Fibroblast of lung (primary cell): ENCODE measurements at regions not wholly inside any gene's neighbourhood (a gene's known extent, or its start where the extent isn't known, plus 50 kb on each side); places are given as distances from the start of the nearest gene placed in this dataset.
A peak's percentile ranks its signal among the peaks of the same experiment; 100 is the strongest.

Experiments used
- DNase-seq, 2 donors: peaks; one replicate each; pipeline versions ENCODE4 v3.0.0 to v3.0.0-alpha.2; 2010; ENCODE audit warnings: low read depth in 2 of 2
- H2AFZ ChIP-seq: 2 replicates; pipeline ENCODE4 v1.5.1; 2012; ENCODE audit warnings: low read length, control low read depth, inconsistent platforms
- H3K27ac ChIP-seq: 2 replicates; pipeline ENCODE4 v1.5.1; 2011; ENCODE audit warnings: low read length, control low read depth; ENCODE audit not compliant: insufficient read depth
- H3K27me3 ChIP-seq: 2 replicates; pipeline ENCODE4 v1.5.1; 2011; ENCODE audit warnings: mild to moderate bottlenecking, low read length; ENCODE audit not compliant: control insufficient read depth, insufficient read depth
- H3K36me3 ChIP-seq: 2 replicates; pipeline ENCODE4 v1.5.1; 2011; ENCODE audit warnings: low read length; ENCODE audit not compliant: control insufficient read depth, insufficient read depth
- H3K4me1 ChIP-seq: 2 replicates; pipeline ENCODE4 v1.5.1; 2011; ENCODE audit warnings: low read length; ENCODE audit not compliant: control insufficient read depth, insufficient read depth; ENCODE audit errors: extremely low read depth
- H3K4me2 ChIP-seq: 2 replicates; pipeline ENCODE4 v1.5.1; 2011; ENCODE audit warnings: low read length, control low read depth; ENCODE audit not compliant: insufficient read depth; ENCODE audit errors: extremely low read depth
- H3K4me3 ChIP-seq, 4 experiments: fragments of 200-600 bp in 1 of 4; sonication (generic) in 1 of 4; replicated peaks in 1 of 4; 2 replicates each; pipeline ENCODE4 v1.5.1; 2011 to 2016; ENCODE audit warnings: low read length in 4 of 4, low read depth in 3 of 4, mild to moderate bottlenecking in 3 of 4, control low read depth in 2 of 4, inconsistent platforms in 1 of 4, mixed read lengths in 1 of 4; ENCODE audit not compliant: insufficient read depth in 1 of 4; ENCODE audit errors: control extremely low read depth in 1 of 4
- H3K79me2 ChIP-seq: 2 replicates; pipeline ENCODE4 v1.5.1; 2012; ENCODE audit warnings: mild to moderate bottlenecking, low read length, inconsistent platforms; ENCODE audit not compliant: control insufficient read depth, insufficient read depth
- H3K9ac ChIP-seq: 2 replicates; pipeline ENCODE4 v1.5.1; 2011; ENCODE audit warnings: mild to moderate bottlenecking, low read length, control low read depth; ENCODE audit not compliant: insufficient read depth
- H3K9me3 ChIP-seq: 2 replicates; pipeline ENCODE4 v1.5.1; 2012; ENCODE audit warnings: low read depth, low read length; ENCODE audit not compliant: control insufficient read depth, insufficient read depth
- H4K20me1 ChIP-seq: 2 replicates; pipeline ENCODE4 v1.5.1; 2011; ENCODE audit warnings: low read length; ENCODE audit not compliant: control insufficient read depth, insufficient read depth; ENCODE audit errors: extremely low read depth
- EZH2 ChIP-seq: IDR thresholded peaks from 2 replicates; pipeline ENCODE4 v1.5.1; 2012; ENCODE audit warnings: low read length, control low read depth, mild to moderate bottlenecking; ENCODE audit errors: missing control alignments
- TF ChIP-seq, protein P1 (sequence below), 2 donors: IDR thresholded peaks in 1 of 2; conservative IDR thresholded peaks in 1 of 2; 1 replicate in 1 of 2; 2 replicates in 1 of 2; pipeline ENCODE4 v1.5.1; 2011 to 2012; ENCODE audit warnings: low read length in 2 of 2, control low read depth in 1 of 2, inconsistent platforms in 1 of 2, low read depth in 1 of 2, mild to moderate bottlenecking in 1 of 2

GRCh38 chr9:81396528-81396927, 292.8 kb downstream of the TLE1 start:
- peak in 1 of 2 donors; percentile 44 for DNase-seq
- Histone ChIP-seq H3K79me2 (no peaks in the 10 kb centered on the region), H3K9ac (no peak overlapping the region), H2AFZ (no peak overlapping the region), H3K27me3 (no peaks in the 10 kb centered on the region), H3K36me3 (no peaks in the 10 kb centered on the region), H3K4me3 (no peak overlapping the region), H3K27ac (no peak overlapping the region), H3K9me3 (no peaks in the 10 kb centered on the region), H3K4me1 (no peaks in the 10 kb centered on the region), H3K4me2 (no peak overlapping the region), H4K20me1 (no peaks in the 10 kb centered on the region)
- no peak for TF ChIP-seq EZH2

DNA sequence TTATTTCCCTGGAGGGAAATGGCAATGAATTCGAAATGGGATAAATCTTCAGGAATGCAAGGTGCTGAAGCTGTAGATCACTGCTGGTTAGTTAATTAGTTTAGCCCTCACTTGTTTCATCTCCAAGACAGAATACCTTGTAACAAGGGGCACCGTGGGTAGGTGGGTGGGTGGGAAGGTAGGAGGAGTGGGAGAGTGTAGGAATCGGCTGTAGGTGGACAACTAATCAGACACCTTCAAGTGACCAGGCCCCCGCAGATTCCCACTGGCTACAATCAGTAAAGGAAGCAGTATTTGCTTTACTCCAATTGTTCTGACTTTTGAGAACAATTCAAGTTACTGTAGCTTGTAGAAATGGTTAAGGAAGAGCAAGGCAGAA, 293.7 kb downstream of the TLE1 start:
- no peak overlapping the region for H3K4me2 ChIP-seq

DNA sequence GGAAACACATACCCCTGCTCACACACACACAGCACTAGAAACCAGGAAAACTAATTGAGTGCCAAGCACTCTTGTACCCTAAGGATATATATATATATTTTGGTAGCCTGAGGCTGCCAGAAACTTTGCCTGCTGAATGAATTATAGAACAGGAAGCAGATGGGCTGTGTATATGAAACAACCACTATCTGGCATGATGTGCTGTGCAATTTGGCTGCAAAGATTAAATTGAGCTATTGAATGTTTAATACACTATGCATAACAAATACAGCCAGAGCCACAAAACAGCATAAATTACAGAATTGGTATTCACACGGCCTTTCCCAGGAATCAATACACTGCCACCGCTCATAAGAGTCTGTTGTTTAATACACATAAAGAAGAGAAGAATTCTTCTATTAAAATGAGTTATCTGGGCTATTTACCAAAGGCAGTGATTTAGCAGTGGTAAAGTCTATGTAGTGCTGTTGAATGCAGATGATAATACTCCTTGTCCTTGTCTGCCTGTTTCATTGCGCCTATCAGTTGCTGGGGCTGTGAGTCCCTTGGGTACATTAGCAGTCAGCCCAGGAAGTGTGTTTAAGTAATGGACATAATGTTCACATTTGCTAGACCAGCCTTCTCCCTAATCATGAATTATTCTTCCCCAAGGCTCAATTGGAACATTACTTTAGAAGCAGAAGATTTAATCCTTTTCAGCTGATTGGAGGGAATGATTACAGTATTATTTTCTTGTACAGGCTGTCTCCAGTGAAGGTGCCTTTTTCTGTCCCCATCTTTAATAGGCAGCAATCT, 294.3 kb downstream of the TLE1 start:
- no peak overlapping the region for H3K27ac ChIP-seq
- H3K79me2 ChIP-seq, result no peaks in the 10 kb centered on the region
- no peaks in the 10 kb centered on the region for H4K20me1 ChIP-seq
- no peaks in the 10 kb centered on the region for H3K27me3 ChIP-seq
- no peak overlapping the region for H2AFZ ChIP-seq
- TF ChIP-seq, protein P1, sequence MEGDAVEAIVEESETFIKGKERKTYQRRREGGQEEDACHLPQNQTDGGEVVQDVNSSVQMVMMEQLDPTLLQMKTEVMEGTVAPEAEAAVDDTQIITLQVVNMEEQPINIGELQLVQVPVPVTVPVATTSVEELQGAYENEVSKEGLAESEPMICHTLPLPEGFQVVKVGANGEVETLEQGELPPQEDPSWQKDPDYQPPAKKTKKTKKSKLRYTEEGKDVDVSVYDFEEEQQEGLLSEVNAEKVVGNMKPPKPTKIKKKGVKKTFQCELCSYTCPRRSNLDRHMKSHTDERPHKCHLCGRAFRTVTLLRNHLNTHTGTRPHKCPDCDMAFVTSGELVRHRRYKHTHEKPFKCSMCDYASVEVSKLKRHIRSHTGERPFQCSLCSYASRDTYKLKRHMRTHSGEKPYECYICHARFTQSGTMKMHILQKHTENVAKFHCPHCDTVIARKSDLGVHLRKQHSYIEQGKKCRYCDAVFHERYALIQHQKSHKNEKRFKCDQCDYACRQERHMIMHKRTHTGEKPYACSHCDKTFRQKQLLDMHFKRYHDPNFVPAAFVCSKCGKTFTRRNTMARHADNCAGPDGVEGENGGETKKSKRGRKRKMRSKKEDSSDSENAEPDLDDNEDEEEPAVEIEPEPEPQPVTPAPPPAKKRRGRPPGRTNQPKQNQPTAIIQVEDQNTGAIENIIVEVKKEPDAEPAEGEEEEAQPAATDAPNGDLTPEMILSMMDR (conservative IDR thresholded peaks at IDR 0.05 in 1 of 2, IDR thresholded peaks at IDR 0.05 in 1 of 2; ENCODE audit: low read depth in 1 of 2, low read length in 2 of 2), result no peak
- no peak for TF ChIP-seq EZH2
- H3K9ac ChIP-seq, result no peak overlapping the region
- peak in 1 of 2 donors; percentile 65 for DNase-seq
- no peaks in the 10 kb centered on the region for H3K36me3 ChIP-seq
- peaks cover 4% of the 10 kb centered on the region for H3K4me1 ChIP-seq
- no peak overlapping the region for H3K4me2 ChIP-seq
- no peak overlapping the region for H3K4me3 ChIP-seq
- no peaks in the 10 kb centered on the region for H3K9me3 ChIP-seq

More for the DNA sequence above, 293.7 kb downstream of the TLE1 start:
- no peak for TF ChIP-seq EZH2
- TF ChIP-seq, protein P1 (conservative IDR thresholded peaks at IDR 0.05 in 1 of 2, IDR thresholded peaks at IDR 0.05 in 1 of 2; ENCODE audit: low read depth in 1 of 2, low read length in 2 of 2), result no peak
- H3K4me3 ChIP-seq, result no peak overlapping the region
- H3K9ac ChIP-seq, result no peak overlapping the region
- H3K27me3 ChIP-seq, result no peaks in the 10 kb centered on the region
- DNase-seq, result no peak
- H3K9me3 ChIP-seq, result no peaks in the 10 kb centered on the region
- no peaks in the 10 kb centered on the region for H4K20me1 ChIP-seq
- no peaks in the 10 kb centered on the region for H3K4me1 ChIP-seq
- H2AFZ ChIP-seq, result no peak overlapping the region
- no peaks in the 10 kb centered on the region for H3K79me2 ChIP-seq
- H3K36me3 ChIP-seq, result no peaks in the 10 kb centered on the region
- H3K27ac ChIP-seq, result no peak overlapping the region
